Kidney glomerular epithelial cell (primary cell): ENCODE measurements at regions not wholly inside any gene's neighbourhood (a gene's known extent, or its start where the extent isn't known, plus 50 kb on each side); places are given as distances from the start of the nearest gene placed in this dataset.
A peak's percentile ranks its signal among the peaks of the same experiment; 100 is the strongest.

Experiments
- DNase-seq: peaks from one replicate; lab custom pipeline; 2025; lab: John Stamatoyannopoulos, UW

GRCh38 chr4:23741681-23742191, 148.1 kb downstream of the PPARGC1A start:
- DNase-seq: peak; percentile 14

DNA sequence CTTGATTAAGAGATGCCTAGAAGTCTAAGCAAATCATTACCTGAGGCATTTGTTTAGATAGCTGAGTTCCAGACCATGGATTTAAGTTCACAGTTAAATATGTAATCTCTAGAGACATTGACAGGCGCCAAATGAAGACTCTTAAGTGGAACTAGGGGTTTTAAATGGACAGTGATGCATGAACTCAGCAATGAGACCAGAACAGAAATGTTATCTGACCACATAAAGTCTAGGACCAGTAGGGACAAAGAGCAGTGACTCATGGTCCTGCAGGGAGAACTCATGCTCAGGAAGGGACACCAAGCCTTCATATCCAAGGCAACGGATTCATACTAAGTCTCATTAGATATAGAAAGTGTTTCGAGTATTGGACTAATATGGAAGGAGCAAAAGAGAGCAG, 152.3 kb downstream of the PPARGC1A start:
- DNase-seq: peak; percentile 65

DNA sequence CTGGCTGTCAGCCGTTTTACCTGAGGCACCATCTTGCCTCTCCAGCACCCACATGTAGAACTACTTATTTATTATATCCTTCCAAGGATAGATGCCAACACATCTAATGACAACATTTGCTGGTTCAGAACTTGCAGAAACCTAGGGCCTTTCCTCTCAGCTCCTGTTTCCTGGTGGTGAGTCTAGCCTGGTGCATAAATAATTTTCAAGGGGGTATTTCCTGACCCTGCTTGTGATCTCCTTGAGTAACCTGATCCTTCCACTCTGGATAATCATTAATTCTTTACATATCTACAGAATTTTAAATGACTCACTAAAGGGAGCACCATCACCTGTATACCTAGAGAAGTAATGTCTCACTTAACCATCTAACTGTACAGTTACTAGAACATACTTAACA, 153.4 kb downstream of the PPARGC1A start:
- DNase-seq: no peak

DNA sequence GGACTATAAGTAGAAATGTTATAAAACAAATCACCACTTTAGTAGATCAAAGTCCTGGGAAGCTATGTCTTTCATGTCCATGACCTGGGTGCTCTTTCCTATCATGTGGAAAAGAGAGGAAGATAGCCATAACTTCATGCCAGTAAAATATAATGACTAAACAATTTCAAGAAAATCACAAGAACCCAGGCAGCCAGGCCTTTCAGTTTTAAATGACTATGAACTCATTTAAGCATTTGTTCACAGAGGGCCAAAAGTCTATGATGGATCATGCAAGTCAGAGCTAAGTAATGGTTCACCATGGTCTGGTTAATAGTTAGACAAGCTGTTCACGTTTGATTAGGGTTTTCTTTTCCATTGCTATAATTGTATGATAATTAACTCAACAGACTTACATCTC, 155.8 kb downstream of the PPARGC1A start:
- DNase-seq: peak; percentile 78

GRCh38 chr4:23733476-23733875, 156.4 kb downstream of the PPARGC1A start:
- peak; percentile 10 for DNase-seq

DNA sequence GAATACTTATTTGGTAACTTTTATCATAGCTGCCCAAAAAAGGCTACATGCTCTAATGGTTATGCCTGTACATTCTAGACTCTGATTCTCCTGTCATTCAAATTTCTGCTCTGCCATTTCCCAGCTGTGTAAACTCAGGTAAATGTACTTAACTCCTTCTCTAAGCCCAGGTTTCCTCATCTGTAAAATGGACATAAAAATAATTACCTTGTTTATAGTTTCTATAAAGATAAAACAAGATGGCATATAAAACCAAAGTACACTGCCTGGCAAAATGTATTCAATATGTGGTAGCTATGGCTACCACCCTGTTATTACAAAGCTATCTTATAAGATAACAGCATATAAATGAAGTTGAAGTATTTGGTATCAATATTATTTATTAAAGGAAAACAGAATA, 158.8 kb downstream of the PPARGC1A start:
- no peak for DNase-seq

DNA sequence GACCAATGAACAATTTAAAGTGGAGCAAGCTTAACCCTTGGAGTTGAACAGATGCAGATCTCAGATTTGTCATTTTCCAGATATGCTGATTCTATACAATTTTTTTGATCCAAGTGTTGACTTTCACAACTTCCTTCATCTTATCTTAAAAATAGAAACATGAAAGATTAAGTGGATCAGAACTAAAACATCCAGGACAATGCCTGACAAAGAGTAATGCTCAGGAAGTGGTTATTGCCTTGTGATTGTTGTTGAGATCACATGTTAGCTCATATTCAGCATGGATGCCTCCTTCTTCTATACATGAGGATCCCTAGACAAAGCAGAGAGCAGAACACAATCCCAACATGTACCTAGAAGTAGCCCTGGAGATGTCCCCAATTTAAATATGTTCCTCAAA, 160.9 kb downstream of the PPARGC1A start:
- DNase-seq: peak; percentile 61

DNA sequence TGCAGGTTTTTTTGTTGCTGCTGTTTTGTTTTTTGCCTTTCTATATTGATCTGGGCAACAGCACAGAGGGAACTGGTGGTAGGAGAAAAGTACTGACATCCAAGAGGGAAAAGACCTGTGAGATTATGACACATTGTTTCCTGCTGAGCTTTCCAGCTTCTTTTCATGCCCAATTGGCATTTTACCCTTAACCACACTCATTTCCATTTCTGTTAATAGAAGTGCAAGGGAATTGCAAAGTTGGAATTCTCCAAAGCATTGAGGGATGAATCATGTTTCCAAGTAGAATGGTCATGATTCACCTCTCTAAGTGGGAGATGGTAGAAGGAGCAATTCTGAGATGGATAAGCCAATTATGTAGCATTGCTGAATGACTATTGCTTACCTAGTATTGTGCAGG, 161.5 kb downstream of the PPARGC1A start:
- DNase-seq: peak; percentile 98

- no peak for DNase-seq
Observed at GRCh38 chr4:23720556-23720955, 169.3 kb downstream of the PPARGC1A start.

DNA sequence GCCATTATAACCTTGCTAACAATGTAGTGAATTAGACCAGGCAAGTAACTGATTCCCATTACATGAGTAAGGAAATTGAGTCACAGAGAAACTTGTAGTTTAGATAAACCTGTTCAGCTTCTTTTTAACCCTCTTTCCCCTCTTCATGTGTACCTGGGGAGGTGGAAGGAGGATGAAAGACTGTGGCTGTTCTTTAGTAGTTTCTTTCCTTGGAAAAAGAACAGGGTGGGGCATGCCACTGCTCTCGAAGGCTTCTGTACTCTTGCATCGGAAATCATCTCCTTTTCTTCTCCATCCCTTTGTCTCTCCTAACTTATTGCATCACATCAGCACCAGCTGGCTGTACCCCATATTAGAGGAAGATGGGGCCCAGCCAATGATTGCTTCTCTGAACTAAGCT, 171.4 kb downstream of the PPARGC1A start:
- DNase-seq: no peak

- DNase-seq: peak; percentile 11
Observed at GRCh38 chr4:23717528-23718248, 172.2 kb downstream of the PPARGC1A start.

DNA sequence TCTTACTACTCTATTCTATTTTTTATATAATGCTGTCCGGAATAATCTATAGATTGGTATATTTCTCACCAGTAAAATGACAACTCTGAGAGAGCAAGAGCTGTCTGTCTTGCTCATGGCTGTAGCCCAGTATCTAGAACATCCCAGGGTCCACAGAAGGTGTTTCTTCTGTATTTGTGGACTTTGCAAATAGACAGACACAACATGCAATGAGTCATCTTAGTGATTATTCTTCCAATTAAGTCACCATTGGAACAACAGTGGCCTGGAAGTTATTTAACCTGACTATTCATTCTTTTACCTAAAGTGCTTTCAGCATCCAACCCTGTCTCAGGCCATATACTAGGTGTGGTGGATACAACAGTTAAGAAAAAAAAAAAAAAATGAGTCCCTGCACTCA, 179.5 kb downstream of the PPARGC1A start:
- no peak for DNase-seq

- no peak for DNase-seq
Observed at GRCh38 chr4:23707652-23708026, 182.2 kb downstream of the PPARGC1A start.

GRCh38 chr4:23706972-23707651, 182.7 kb downstream of the PPARGC1A start:
- peak; percentile 84 for DNase-seq

- DNase-seq: no peak
Observed at GRCh38 chr4:23700197-23700596, 189.7 kb downstream of the PPARGC1A start.

- no peak for DNase-seq
Observed at GRCh38 chr4:23697722-23698121, 192.1 kb downstream of the PPARGC1A start.

GRCh38 chr4:23697001-23697528, 192.8 kb downstream of the PPARGC1A start:
- DNase-seq: no peak

GRCh38 chr4:23686169-23686897, 203.5 kb downstream of the PPARGC1A start:
- DNase-seq: no peak

GRCh38 chr4:23685471-23685870, 204.4 kb downstream of the PPARGC1A start:
- DNase-seq: no peak

DNA sequence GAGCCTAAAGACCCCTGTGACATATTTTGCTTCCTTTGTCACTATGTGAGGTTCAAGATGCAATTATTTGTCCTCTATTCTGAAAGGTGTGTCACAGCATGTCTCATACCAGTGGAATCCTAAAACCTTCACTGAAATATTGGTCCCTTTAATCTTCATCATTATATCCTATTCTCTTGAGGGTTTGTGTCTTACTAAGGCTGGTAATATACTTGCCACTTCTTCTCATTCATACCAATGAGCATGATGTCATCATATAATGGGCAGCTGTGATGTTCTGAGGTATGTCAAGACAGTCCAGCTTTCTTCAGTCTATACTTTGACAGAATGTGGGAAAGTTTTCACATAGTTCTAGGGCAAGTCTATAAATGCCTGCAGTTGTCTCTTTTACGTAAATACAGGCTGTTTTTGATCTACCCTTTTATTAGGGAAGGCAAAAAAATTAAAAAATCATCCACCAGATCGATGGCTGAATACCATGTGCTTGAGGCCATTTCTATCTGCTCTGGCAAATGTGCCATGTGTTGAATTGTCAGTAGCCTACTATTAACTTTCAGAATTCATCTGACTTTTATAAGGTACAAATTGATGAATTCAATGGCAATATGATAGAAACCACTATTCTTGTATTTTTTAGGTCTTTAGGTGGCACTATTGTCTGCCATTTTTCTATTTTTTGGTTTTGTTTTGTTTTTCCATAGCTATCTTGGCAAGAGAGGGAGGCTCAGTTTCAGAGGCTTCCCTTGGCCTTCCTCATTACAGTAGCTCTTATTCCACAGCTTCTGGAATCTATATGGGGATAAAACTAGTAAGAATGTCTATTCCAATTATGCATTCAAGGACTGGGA, 209.0 kb downstream of the PPARGC1A start:
- peak; percentile 28 for DNase-seq

- DNase-seq: no peak
Observed at GRCh38 chr4:23674694-23675093, 215.2 kb downstream of the PPARGC1A start.

- no peak for DNase-seq
Observed at GRCh38 chr4:23667659-23668058, 222.2 kb downstream of the PPARGC1A start.
